Activated T-cell treated with anti-CD3 and anti-CD28 coated beads for 48 hours (primary cell): ENCODE measurements at regions not wholly inside any gene's neighbourhood (a gene's known extent, or its start where the extent isn't known, plus 50 kb on each side); places are given as distances from the start of the nearest gene placed in this dataset.

ENCODE experiments used
- DNase-seq: peaks from one replicate; pipeline ENCODE4 v3.0.0-alpha.2; 2020; ENCODE audit warnings: low read depth

DNA sequence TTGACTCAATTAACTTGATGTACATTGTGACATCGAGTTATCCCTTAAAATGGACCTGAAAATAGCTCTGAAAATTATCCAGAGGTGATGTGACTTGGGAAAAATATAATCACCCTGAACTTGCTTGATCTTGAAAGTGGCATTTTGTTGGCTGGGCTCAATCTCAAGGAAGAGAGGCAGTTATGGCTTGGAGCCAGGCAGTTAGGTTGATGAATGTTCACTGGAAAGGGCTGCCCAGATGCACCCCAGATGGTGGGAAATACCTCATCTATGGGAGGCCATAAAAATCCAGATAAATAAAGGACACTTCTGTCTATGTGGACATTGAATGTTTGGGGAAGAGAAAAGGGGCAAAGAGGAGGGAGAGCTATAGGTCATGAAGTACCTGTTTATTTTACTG is 55.7 kb upstream of the OR5AN1 start:
- no peak for DNase-seq

DNA sequence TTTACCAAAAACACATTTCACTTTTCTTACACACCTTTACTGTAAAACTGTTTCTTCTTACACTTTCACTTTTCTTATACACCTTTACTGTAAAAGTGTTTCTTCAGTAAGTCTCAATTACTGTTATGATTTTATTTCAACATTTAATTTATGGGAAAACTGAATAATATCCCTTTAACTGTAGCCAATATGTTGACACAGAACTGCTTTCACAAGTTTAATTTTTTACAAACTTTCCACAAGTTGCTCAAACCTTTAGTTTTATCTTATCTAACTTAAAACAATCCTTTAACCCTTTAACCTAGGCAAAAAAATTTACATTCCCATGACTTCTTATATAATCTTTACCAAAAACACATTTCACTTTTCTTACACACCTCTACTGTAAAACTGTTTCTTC is 63.3 kb upstream of the OR5AN1 start:
- no peak for DNase-seq

DNA sequence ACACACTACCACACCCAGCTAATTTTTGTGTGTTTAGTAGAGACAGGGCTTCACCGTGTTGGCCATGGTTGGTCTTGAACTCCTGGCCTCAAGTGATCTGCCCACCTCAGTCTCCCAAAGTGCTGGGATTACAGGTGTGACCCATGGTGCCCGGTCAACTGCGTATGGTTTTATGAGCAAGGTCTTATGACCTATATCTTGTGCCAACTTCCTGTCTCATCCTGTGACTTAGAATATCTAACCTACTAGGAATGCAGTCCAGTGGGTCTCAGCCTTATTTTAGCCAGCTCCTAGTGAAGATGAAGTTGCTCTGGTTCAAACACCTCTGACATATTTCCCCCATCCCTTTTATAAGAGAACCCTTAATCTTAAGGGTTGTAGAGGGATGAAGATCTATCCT is 66.1 kb upstream of the OR5AN1 start:
- no peak for DNase-seq

DNA sequence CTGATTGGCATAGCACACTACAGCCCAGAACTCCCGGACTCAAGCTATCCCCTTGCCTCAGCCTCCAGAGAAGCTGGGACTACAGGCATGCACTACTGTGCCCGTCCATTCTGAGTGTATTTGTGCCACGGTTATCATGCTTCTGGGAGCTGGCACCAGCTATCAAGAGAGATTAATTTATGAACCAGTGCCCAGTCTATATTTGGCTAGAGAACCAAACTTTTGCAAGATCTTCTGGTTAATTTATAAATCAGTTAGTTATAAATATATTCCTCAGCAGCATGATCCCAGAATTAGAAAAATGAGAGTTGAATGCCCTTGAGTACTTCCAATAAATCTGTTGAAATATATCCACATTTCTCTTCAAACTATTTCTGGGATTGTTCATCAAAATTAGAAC is 67.5 kb upstream of the OR5AN1 start:
- DNase-seq = no peak

DNA sequence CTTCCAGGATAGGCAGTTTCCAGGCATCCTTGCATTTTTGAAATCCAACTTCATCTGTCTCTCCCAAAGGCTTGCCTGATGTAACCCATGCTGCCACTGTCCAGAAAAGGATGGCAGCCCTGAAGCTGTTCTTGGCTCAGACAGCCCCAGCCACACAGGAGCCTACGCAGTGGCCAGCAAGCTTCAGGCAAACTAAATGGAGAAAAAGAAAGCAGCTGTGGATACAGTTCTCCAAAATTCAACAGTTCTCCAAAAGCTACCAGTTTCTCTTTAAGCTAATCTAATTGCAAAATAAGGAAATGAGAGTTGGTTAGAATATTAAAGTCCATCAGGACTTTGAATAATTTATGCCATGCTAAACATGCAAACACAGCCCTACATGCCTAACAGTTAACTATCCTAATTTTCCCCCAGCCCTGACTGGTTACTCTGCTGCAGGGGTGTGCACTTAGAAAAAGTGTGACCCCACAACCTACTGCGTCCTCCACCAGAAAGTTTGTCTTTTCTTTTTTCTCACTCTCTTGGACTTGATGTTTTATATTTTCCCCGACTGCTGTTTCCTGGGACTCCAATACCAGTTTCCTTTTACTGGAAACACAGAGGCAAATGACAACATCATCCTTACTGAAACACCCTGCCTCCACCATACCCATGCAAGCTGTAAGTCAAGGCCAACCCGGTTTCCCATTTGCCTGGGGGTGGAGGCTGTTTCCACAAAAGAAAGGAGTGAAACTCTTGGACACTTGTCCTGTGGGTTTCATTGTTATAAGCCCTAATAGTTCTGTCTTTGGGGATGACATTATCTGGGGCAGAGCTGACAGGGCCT is 69.1 kb upstream of the OR5AN1 start:
- no peak for DNase-seq

DNA sequence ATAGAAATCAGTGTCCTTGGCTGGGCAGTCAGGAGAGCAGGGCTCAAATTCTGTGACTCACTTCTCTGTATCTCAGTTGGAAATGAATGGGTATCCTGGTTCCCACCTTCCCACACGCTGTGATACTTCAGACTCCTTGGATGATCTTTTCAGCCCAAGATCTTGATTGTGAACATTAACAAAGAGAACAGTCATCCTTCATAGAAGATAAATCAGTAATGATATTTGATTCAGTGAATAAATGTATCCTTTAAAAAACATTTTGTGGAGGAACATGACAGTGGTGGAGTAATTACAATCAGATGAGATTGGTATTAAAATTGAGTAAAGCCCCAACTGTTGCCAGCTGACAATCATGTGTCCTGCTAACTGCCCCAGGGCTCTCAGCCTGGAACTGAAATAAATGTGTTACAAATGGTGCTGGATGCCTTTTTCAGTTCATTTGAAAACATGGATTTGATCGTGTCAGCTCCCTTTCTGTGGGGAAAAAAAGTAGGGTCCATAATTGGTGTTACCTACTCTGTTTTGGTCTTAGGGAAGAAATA is 72.9 kb upstream of the OR5AN1 start:
- no peak for DNase-seq

DNA sequence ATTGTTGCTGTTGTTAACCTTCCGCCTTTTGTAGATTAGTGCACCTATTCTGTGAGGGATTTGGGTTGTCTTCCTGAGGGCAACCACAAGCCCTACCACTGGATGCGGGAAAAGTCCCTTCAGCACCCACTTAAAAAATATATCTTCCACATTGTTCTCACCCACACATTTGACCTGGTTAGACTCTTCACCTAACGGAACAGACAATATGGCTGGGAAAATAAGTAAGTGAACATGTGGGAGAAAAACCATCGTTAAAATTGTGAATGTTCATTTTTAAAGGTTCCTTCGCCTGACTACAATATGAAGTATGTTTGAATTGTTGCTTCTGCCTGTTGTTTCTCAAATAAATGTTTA is 72.0 kb upstream of the MPEG1 start:
- no peak for DNase-seq

DNA sequence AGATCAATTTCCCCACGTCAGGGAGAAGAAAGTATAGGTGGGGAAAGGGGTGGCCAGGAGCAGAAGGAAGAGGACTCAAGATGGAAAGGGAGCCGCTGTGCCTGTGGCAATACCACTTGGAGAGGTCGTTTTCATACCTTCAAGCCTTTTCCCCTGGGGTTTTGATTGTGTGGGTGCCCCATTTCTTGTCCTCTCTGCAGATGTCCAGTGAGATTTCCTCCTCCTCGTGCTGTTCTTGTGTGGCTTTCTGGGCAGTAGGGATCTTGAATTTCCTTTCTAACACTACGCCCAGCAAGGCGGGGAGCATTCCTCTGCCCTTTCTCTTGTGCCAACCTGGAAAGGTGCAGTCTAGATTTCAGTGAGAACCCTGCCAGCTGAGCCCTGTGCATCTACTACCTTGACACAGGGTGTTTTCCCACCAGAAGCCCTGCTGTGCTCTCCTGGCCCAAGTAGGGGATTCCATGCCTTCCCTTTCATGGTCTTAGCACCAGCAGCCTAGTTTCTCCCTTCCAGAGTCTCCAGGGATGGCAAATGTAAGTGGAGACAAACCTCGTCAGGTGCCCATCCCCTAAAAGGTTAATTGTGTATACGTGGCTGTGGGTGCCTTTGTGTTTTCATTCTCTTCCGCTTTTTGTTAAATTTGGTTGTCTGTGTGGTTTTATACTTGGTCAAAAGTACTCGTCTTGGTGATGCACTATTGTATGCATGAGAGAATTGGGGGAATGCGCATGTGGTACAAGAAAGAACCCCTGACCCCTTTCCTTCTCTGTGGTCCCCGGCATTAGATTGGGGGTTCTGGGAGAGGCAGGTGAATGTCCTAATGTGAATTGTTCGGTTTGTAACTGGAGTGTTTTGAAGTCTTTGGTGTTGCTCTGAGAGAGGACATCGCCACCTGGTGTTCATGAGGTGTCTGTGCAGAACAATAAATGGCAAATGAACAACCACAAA is 71.4 kb upstream of the MPEG1 start:
- peak; percentile 15 for DNase-seq

DNA sequence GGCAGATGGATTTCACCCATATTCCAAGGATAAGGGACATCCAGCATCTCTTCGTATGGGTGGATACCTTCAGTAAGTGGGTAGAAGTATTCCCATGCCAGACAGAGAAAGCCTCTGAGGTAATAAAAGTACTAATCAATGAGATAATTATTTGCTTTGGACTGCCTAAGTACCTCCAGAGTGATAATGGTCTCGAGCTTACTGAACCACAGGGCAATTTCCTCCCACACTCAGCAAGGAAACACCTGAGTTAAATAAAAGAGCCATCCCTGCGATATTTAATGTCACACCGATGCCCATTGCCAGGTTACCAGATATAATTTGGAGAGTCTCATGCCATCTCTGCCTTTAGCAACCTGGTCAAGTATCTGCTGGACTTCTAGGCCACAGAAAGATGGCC is 70.6 kb upstream of the MPEG1 start:
- DNase-seq = no peak

DNA sequence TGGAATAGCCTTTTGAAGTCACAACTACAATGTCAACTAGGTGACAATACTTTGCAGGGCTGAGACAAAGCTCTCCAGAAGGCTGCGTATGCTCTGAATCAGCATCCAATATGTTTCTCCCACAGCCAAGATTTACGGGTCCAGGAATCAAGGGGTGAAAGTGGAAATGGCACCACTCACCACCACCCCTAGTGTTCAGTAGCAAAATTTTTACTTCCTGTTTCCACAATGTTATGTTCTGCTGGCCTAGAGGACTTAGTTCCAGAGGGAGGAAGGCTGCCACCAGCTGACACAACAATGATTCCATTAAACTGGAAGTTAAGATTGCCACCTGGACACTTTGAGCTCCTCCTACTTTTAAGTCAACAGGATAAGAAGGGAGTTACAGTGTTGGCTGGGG is 68.5 kb upstream of the MPEG1 start:
- DNase-seq = no peak

DNA sequence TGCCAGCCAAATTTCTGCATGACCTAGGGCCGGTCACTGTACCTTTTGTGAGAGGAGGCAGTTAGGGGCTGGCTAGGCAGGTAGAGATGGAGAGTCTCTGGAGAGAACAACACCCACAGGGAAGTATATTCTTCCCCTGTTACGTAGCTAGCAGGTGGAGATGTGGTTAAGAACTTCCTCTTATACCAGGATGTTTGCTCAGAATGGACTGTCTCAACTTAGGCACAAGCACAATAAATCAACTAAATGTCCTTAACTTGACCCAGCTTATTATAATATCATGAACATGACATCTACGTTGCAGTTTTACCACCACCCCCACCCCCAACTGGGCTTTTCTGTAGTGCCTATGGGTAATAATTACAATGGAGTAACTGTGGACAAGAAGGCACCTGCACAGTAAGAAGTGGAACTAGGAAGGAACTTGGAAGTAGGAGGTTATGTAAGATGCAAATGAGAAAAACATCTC is 60.7 kb upstream of the MPEG1 start:
- DNase-seq = no peak

DNA sequence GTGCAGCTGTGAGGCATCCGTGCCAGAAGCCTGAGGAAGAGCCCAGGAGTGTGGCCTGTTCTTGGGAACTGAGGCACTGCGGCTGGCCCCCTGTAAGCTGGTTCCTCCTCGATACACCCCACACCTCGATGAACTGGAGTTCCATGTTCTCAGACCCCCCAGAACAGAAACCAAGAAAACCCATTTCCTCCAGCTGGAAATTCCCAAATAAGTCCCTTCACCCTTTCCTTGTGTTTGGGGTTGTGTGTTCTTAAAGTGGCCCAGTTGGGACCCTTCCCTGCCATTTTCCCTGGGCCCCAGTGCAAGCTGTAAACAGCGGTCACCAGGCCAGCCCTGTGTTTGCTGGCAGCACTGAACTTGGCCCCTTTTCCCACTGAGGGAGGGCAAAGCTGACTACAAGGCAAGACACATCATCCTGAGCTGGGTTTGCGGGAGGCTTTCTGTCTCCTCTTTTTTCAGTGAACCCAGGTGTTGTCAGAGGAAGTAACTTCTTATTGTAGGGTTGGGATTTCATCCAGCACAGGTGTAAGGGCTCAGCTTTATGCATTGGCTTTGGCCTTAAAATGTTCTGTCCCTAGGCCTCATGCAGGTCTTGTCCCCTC is 60.1 kb upstream of the MPEG1 start:
- DNase-seq = no peak

DNA sequence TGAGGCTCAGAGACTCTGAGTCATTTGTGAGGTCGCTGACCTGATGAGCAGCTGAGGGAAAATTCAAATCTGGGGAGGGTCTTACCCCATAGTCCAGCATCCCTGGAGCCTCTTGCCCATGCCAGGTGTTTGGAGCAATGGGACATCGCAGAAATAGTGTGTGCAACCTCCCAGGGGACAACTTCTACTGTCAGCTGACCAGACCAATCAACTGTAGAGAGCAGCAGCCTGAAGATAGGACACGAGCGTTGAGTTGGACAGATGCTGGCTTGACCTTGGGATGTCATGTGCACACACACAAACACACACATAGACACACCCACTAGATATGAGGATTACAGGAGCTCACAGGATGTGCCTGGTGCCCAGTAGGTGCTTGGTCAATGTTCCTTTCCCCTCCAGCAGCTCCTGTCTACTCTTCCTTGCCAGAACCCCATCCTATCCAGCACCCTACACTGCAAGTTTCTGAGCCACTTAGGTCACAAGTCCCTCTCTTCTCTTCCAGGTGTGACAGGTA is 59.1 kb upstream of the MPEG1 start:
- DNase-seq = no peak

DNA sequence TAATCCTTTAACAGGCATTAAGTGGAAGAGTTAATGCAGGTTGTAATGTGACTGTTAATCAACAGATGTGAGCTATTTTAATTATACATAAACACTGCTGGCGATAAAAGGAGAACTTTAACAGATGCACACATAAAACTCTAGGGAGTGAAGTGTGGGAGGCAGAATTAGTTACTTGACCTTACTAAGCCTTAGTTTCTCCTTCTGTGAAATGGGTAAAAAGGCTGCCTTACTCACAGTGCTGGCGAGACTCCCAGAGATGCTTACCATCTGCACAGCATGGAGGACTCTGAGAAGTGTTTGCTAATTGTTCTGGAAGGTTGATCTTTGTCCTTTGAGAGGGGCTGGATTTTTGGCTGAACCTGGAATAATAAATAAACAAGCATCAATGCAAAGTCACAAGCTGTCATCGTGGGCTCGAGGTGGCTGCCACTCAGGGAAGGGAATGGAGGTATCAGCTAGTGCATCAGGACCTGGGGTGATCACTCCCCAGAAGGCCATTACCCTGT is 58.6 kb upstream of the MPEG1 start:
- DNase-seq = no peak

DNA sequence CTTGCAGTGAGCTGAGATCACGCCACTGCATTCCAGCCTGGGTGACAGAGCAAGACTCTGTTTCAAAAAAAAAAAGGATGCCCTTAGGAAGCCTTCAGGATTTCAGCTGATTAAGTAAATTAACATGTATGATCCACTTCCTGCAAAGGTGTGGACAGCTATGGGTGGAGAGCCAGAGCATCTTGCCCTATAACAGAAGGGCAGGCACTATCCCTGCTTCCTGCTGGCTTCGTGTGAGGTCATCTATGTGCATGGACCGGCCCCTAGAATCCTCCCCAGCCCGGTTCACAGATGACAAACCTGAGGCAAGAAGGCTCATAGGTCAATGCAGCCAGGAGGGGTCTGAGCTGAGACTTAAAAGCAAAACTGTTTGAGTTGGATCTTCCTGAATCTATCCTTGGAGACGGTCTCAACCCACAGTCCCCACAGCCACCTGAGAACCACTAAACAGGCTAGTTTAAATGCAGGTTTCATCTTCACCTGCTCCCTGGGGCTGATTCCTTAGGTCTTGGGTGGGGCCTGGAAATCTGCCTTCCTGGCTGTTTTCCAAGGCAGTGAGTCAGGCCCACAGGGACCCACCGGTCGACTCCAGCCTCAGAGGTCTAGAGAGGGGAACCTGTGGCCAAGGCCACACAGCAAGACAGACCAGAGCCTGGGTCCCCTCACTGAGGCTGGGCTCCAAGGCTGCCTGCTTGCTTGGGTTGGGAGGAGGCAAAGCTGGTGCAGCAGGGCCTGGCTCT is 55.2 kb upstream of the MPEG1 start:
- no peak for DNase-seq

DNA sequence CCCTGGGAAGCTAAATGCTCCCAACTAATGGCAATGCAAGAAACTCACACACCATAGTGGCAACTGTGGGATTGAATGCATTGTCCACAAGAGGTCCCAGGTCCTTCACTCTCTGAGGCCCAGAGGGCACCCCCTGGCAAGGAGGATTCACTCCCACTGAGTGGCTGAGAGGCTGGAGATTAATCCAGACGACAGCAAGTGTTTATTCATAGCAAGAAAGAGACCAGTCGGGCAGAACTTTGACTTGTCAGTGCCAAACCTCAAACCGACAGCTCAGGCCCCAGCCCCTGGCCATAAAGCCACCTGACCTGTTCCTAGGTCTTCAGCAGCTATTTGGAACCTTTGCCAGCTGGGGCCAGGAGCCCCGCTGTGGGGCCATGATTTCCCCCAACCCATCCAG is 54.5 kb upstream of the MPEG1 start:
- DNase-seq = no peak

DNA sequence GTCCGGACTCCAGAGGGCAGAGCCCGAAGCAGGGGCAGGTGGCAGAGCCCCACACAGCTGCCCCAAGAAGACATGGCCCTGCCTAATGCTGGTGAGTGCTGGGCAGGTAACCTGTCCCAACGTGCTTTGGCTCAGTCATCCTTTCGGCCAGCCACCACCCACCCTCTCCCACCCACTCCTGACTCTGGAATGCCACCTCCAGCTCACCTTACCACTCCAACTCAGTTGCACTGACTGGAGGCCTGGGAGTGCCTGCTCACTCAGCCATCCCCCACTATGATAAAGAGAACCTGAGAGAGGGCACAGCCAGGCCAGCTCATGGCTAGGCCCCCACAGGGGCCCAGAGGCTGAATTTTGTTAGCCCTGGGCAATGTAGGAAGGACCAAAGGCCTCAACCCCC is 53.8 kb upstream of the MPEG1 start:
- no peak for DNase-seq

DNA sequence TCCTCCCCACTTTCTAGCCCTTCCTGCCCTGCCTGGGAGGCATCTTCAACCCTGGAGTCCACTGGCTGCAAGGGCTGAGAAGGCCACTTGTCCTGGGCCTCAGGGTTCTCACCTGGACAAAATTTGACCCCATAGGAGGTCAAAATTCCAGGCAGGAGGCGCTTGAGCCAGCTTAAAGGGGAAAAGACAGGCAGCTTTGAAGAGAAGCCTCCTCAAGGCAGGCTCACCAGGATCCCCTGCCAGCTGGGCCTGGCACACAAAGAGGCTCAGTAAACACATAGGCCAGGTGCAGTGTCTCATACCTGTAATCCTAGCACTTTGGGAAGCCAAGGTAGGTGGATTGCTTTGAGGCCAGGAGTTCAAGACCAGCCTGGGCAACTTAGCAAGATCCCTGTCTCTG is 53.0 kb upstream of the MPEG1 start:
- DNase-seq = no peak

DNA sequence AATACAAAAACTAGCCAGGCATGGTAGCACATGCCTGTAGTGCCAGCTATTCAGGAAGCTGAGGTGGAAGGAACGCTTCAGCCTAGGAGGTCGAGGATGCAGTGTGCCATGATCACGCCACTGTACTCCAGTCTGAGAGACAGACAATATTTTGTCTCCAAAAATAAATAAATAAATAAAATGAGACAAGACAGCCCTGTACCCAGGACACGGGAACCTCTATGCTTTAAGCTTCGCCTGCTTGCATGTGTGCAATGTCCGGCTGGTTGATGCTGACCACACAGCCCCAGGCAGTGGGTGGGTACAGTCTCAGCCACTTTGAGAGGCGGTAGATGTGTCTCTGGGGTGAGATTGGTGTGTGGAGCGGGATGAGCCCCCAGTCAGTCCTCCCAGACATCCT is 52.0 kb upstream of the MPEG1 start:
- no peak for DNase-seq

DNA sequence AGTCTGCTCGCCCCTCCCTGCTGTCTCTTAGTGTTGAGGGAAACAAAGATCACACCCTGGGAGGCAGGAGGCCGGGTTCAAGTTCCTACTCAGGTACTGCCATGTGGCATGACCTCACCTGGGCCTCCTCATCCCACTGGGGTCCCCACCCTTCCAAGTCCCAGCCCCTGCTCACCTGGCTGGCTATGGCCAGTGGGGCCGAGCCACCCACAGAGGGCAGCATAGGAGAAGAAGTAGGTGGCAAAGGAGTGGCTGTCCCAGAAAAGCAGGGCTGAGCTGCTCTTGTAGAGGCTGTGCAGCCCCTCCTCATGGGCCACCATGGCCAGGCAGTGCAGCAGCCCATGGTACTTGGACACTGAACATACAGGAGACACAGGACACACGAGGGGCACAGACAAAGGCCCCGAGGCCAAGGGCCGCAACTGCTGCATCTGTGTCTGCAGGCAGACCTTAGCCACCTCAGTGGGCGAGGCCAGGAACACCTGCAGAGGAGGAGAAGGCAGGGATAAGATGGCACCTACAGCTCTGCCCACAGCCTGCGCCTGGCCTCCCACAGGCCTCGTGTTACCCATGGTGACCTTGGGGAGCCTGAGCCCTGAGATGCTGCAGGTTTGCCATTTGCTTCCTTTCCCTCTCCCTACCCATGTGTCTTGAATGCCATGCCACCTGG is 50.6 kb upstream of the MPEG1 start:
- no peak for DNase-seq
